GM12878 (cell line): ENCODE measurements at regions not wholly inside any gene's neighbourhood (a gene's known extent, or its start where the extent isn't known, plus 50 kb on each side); places are given as distances from the start of the nearest gene placed in this dataset.

Experiments used
- EZH2 ChIP-seq: IDR thresholded peaks from 2 replicates; pipeline ENCODE4 v1.6.1; 2012; ENCODE audit warnings: low read depth, mild to moderate bottlenecking, control low read depth, inconsistent platforms, low read length, borderline replicate concordance; ENCODE audit not compliant: control insufficient read depth
- YY1 ChIP-seq: IDR thresholded peaks from 2 replicates; pipeline ENCODE4 v1.6.1; 2011; ENCODE audit warnings: low read depth, mild to moderate bottlenecking, low read length
- TF ChIP-seq, protein P1 (sequence below), 3 experiments: IDR thresholded peaks in 2 of 3; conservative IDR thresholded peaks in 1 of 3; 2 replicates each; pipeline ENCODE4 v1.5.1; 2011; ENCODE audit warnings: low read depth in 3 of 3, low read length in 3 of 3, mild to moderate bottlenecking in 3 of 3, control low read depth in 2 of 3, moderate library complexity in 2 of 3, inconsistent platforms in 1 of 3, mixed read lengths in 1 of 3; ENCODE audit not compliant: control insufficient read depth in 2 of 3, insufficient read depth in 1 of 3; ENCODE audit errors: extremely low read depth in 1 of 3

GRCh38 chr2:155733091-155733853 is 599.2 kb downstream of the NR4A2 start:
- TF ChIP-seq EZH2 (no peak), YY1 (no peak)
- TF ChIP-seq, protein P1, sequence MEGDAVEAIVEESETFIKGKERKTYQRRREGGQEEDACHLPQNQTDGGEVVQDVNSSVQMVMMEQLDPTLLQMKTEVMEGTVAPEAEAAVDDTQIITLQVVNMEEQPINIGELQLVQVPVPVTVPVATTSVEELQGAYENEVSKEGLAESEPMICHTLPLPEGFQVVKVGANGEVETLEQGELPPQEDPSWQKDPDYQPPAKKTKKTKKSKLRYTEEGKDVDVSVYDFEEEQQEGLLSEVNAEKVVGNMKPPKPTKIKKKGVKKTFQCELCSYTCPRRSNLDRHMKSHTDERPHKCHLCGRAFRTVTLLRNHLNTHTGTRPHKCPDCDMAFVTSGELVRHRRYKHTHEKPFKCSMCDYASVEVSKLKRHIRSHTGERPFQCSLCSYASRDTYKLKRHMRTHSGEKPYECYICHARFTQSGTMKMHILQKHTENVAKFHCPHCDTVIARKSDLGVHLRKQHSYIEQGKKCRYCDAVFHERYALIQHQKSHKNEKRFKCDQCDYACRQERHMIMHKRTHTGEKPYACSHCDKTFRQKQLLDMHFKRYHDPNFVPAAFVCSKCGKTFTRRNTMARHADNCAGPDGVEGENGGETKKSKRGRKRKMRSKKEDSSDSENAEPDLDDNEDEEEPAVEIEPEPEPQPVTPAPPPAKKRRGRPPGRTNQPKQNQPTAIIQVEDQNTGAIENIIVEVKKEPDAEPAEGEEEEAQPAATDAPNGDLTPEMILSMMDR (IDR thresholded peaks at IDR 0.05 in 2 of 3, conservative IDR thresholded peaks at IDR 0.05 in 1 of 3; ENCODE audit: control insufficient read depth in 2 of 3, extremely low read depth in 1 of 3, insufficient read depth in 1 of 3, low read depth in 3 of 3, low read length in 3 of 3) = no peak
